Tibial artery (tissue), 4 donors: ENCODE measurements at regions not wholly inside any gene's neighbourhood (a gene's known extent, or its start where the extent isn't known, plus 50 kb on each side); places are given as distances from the start of the nearest gene placed in this dataset.
"Not testable (repeated sequence)": the region's sequence is repeated elsewhere in the genome, so short reads cannot be mapped to it uniquely, and the experiment has no call there.

ENCODE experiments used
- DNase-seq, 2 donors: peaks; one replicate each; pipeline ENCODE4 v3.0.0-alpha.2; 2019
- H3K27ac ChIP-seq, 2 donors: fragments of 200-600 bp; sonication (generic) in 1 of 2; 1 replicate in 1 of 2; 2 replicates in 1 of 2; pipeline ENCODE4 v1.5.1; 2018 to 2019; ENCODE audit warnings: mild to moderate bottlenecking in 1 of 2
- H3K27me3 ChIP-seq, 2 donors: fragments of 200-600 bp; sonication (generic) in 1 of 2; one replicate each; pipeline versions ENCODE4 v1.5.1 to v1.6.0; 2016 to 2019
- H3K36me3 ChIP-seq, 3 donors: fragments of 200-600 bp; sonication (generic) in 2 of 3; one replicate each; pipeline ENCODE4 v1.5.1; 2016 to 2019; ENCODE audit warnings: mild to moderate bottlenecking in 2 of 3
- H3K4me1 ChIP-seq, 4 donors: fragments of 200-600 bp; sonication (generic) in 2 of 4; 1 replicate in 3 of 4; 2 replicates in 1 of 4; pipeline ENCODE4 v1.5.1; 2016 to 2019
- H3K4me3 ChIP-seq, 2 donors: fragments of 200-600 bp; sonication (generic) in 1 of 2; 1 replicate in 1 of 2; 2 replicates in 1 of 2; pipeline ENCODE4 v1.5.1; 2018 to 2019; ENCODE audit warnings: mild to moderate bottlenecking in 2 of 2
- H3K9me3 ChIP-seq, 3 donors: fragments of 200-600 bp; sonication (generic) in 1 of 3; one replicate each; pipeline ENCODE4 v1.5.1; 2016 to 2019
- CTCF ChIP-seq, 2 experiments: fragments of 200-600 bp in 1 of 2; fragments of 450-650 bp in 1 of 2; IDR thresholded peaks; one replicate each; pipeline ENCODE4 v1.5.1; 2017 to 2019; ENCODE audit warnings: antibody characterized with exemption in 2 of 2, mild to moderate bottlenecking in 1 of 2, moderate library complexity in 1 of 2
- intact Hi-C: fragments of 100-400 bp; cut with DNase I; formaldehyde crosslinking; loops from one replicate; pipeline ENCODE4 v1.15.0; 2023; ENCODE audit warnings: low total_unique reads

- DNase-seq = no peak
- H3K4me3 ChIP-seq = no peak overlapping the region
- H3K27ac ChIP-seq = no peak overlapping the region
- H3K27me3 ChIP-seq = no peaks in the 10 kb centered on the region
- no peaks in the 10 kb centered on the region for H3K4me1 ChIP-seq
- H3K36me3 ChIP-seq = no peaks in the 10 kb centered on the region
- H3K9me3 ChIP-seq = peaks cover 0 to 8% (median 5%) of the 10 kb centered on the region in 3 donors
- intact Hi-C loops = no loop called here
- TF ChIP-seq CTCF (IDR thresholded peaks at IDR 0.05) = no peak
These were observed 115.2 kb upstream of the SLC27A6 start for GRCh38 chr5:128850049-128850448.

- intact Hi-C loops = no loop called here
- H3K27me3 ChIP-seq = no peaks in the 10 kb centered on the region
These were observed 110.4 kb upstream of the SLC27A6 start for GRCh38 chr5:128854931-128855330.

GRCh38 chr5:128857076-128857677 is 108.1 kb upstream of the SLC27A6 start:
- Histone ChIP-seq H3K27ac (no peak overlapping the region), H3K4me1 (no peaks in the 10 kb centered on the region), H3K9me3 (no peaks in the 10 kb centered on the region), H3K4me3 (no peak overlapping the region), H3K36me3 (no peaks in the 10 kb centered on the region), H3K27me3 (no peaks in the 10 kb centered on the region)
- DNase-seq = no peak
- TF ChIP-seq CTCF (IDR thresholded peaks at IDR 0.05) = no peak
- intact Hi-C loops = no loop called here

More at GRCh38 chr5:128854931-128855330, 110.4 kb upstream of the SLC27A6 start:
- H3K36me3 ChIP-seq = no peaks in the 10 kb centered on the region
- TF ChIP-seq CTCF (IDR thresholded peaks at IDR 0.05) = no peak
- H3K4me3 ChIP-seq = no peak overlapping the region
- H3K27ac ChIP-seq = no peak overlapping the region
- no peaks in the 10 kb centered on the region for H3K4me1 ChIP-seq
- H3K9me3 ChIP-seq = peaks cover 0 to 5% (median 3%) of the 10 kb centered on the region in 3 donors
- no peak for DNase-seq

- no peak for TF ChIP-seq CTCF (IDR thresholded peaks at IDR 0.05)
- Histone ChIP-seq H3K9me3 (no peaks in the 10 kb centered on the region), H3K36me3 (no peaks in the 10 kb centered on the region), H3K27me3 (no peaks in the 10 kb centered on the region), H3K27ac (no peak overlapping the region), H3K4me3 (no peak overlapping the region), H3K4me1 (no peaks in the 10 kb centered on the region)
- DNase-seq = no peak
- intact Hi-C loops = no loop called here
These were observed 106.3 kb upstream of the SLC27A6 start for GRCh38 chr5:128858995-128859394.

GRCh38 chr5:128861155-128861554 is 104.1 kb upstream of the SLC27A6 start:
- H3K9me3 ChIP-seq, intact Hi-C loops, DNase-seq, H3K4me1 ChIP-seq, H3K4me3 ChIP-seq, H3K36me3 ChIP-seq, H3K27ac ChIP-seq, H3K27me3 ChIP-seq: not testable (repeated sequence)

- intact Hi-C loops = no loop called here
- H3K9me3 ChIP-seq = no peaks in the 10 kb centered on the region
- H3K4me3 ChIP-seq = no peak overlapping the region
- H3K27ac ChIP-seq = no peak overlapping the region
- DNase-seq = no peak
- H3K27me3 ChIP-seq = no peaks in the 10 kb centered on the region
- TF ChIP-seq CTCF (IDR thresholded peaks at IDR 0.05) = no peak
- H3K4me1 ChIP-seq = no peaks in the 10 kb centered on the region
- H3K36me3 ChIP-seq = no peaks in the 10 kb centered on the region
These were observed 95.3 kb upstream of the SLC27A6 start for GRCh38 chr5:128869970-128870369.
